Adipocyte (in vitro differentiated cells): ENCODE measurements at regions not wholly inside any gene's neighbourhood (a gene's known extent, or its start where the extent isn't known, plus 50 kb on each side); places are given as distances from the start of the nearest gene placed in this dataset.

Experiments
- DNase-seq: peaks from one replicate; pipeline ENCODE4 v3.0.0-alpha.2; 2015; ENCODE audit warnings: low read depth
- H3K27me3 ChIP-seq: replicated peaks from 2 replicates; pipeline ENCODE4 v1.7.0; 2013; ENCODE audit warnings: mild to moderate bottlenecking, low read length, moderate library complexity; ENCODE audit not compliant: control insufficient read depth, insufficient read depth
- H3K36me3 ChIP-seq: 2 replicates; pipeline ENCODE4 v1.7.0; 2013; ENCODE audit warnings: low read length, mild to moderate bottlenecking, moderate library complexity; ENCODE audit not compliant: control insufficient read depth, insufficient read depth, severe bottlenecking
- H3K4me1 ChIP-seq: 2 replicates; pipeline ENCODE4 v1.7.0; 2013; ENCODE audit warnings: mild to moderate bottlenecking, low read length, moderate library complexity; ENCODE audit not compliant: control insufficient read depth, insufficient read depth
- H3K4me3 ChIP-seq: 2 replicates; pipeline ENCODE4 v1.7.0; 2013; ENCODE audit warnings: mild to moderate bottlenecking, low read length, moderate library complexity
- H3K9ac ChIP-seq: 2 replicates; pipeline ENCODE4 v1.7.0; 2013; ENCODE audit warnings: mild to moderate bottlenecking, low read length, moderate library complexity
- H3K9me3 ChIP-seq: 2 replicates; pipeline ENCODE4 v1.7.0; 2013; ENCODE audit warnings: mild to moderate bottlenecking, low read length, moderate library complexity; ENCODE audit not compliant: control insufficient read depth

DNA sequence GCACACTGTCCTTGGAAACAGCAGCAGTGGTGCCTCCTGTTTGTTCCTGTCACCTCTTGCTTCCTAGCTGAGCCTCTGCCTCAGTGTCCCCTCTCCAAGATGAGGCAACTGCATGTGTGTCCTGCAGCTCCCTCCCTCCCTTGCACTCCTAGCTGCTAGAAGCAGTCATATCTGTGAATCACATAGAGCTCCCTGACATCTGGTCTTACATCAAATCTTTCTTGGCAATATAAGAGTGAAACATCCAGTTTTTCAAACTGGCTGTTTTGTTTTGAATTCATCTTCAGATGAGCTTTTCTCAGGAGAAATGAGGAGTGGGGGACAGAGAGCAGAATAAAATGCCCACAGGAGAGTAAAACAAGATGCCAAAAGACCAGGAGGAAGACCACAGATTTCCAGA is 103.7 kb downstream of the VCPKMT start:
- DNase-seq, result peak; percentile 43
- peaks cover 4% of the 10 kb centered on the region for H3K4me1 ChIP-seq
- no peaks in the 10 kb centered on the region for H3K36me3 ChIP-seq
- H3K9me3 ChIP-seq, result no peaks in the 10 kb centered on the region
- H3K9ac ChIP-seq, result no peak overlapping the region
- no peaks in the 10 kb centered on the region for H3K27me3 ChIP-seq
- H3K4me3 ChIP-seq, result no peak overlapping the region

DNA sequence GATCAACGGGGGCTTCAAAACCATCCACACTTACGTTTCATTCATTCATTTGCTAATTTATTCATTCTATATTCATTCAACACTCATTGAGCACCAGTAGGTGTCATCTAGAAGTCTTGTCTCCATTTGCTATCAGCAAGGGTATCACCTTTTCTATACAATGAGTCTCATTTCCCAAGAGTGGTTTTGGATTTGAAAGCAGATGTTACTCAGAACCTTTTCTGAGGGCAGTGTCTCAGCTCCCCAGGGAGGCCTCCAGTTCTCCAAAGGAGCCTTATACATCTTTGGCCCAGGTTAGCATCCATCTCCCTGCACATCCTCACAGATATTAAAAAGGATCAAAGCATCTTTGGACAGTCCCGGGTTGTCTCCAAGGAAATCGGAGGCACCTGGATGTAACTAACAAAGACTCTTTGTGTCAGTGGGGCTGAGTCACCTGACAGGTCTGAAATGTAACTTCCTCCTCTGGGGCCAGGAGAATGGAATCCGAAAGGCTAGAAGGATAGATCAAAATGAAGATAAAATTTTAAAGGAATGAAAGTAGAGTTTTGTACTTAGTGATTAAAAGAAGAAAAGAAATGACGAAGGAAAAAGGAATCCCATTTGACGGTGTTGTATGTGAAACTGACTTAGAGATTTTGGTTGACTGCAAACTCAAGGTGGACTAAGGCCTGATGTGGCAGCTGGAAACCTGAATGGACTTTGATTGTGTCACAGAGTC is 103.0 kb downstream of the VCPKMT start:
- H3K9ac ChIP-seq, result no peak overlapping the region
- no peaks in the 10 kb centered on the region for H3K9me3 ChIP-seq
- no peak overlapping the region for H3K4me3 ChIP-seq
- DNase-seq, result no peak
- no peaks in the 10 kb centered on the region for H3K36me3 ChIP-seq
- H3K4me1 ChIP-seq, result peaks cover 11% of the 10 kb centered on the region
- H3K27me3 ChIP-seq, result no peaks in the 10 kb centered on the region

DNA sequence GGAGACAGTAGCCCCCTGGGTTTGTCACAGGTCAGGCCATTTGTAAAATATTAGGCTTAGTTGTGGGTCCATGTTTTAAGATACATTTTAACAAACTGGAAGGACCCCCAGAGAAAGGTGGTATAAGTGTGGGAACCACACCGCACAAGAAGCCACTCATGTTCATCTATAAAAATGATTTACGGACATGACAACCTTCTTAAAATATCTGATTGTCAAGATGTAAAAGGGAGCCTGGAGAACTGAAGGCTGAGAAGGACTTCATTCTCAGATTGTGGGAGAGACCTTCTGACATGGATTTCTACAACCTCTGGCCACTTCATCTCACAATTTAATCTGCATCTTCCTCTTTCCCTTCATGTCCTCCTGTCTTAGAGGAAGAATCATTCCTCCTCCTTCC is 102.4 kb downstream of the VCPKMT start:
- DNase-seq, result no peak
- no peak overlapping the region for H3K9ac ChIP-seq
- no peaks in the 10 kb centered on the region for H3K9me3 ChIP-seq
- H3K4me1 ChIP-seq, result peaks cover 17% of the 10 kb centered on the region
- H3K27me3 ChIP-seq, result no peaks in the 10 kb centered on the region
- no peaks in the 10 kb centered on the region for H3K36me3 ChIP-seq
- no peak overlapping the region for H3K4me3 ChIP-seq

DNA sequence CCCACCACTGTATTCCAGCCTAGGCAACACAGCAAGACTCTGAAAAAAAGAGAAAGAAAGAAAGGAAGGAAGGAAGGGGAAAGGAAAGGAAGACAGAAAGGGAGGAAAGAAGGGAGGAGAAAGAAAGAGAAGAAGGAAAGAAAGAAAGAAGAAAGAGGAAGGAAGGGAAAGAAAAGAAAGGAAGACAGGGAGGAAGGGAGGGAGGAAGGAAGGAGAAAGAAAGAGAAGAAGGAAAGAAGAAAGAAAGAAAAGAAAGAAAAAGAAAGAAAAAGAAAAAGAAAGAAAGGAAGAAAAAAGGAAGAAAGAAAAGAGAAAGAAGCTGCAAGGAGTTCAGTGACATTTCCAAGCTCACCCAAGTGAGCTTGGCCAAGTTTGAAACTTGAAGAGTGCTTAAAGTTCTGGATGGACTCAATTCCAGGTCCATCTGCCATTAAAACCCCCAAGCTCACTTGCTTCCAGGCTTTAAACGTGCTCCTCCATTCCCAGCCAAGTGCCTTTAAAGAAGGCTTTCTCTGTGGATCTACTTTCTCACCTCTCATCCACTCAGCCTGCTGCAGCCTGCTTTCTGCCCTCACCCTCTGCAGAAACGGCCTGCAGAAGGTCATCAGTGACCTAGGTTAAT is 101.5 kb downstream of the VCPKMT start:
- Histone ChIP-seq H3K9ac (no peak overlapping the region), H3K36me3 (no peaks in the 10 kb centered on the region), H3K4me3 (no peak overlapping the region), H3K9me3 (peaks cover 3% of the 10 kb centered on the region), H3K4me1 (peaks cover 19% of the 10 kb centered on the region), H3K27me3 (no peaks in the 10 kb centered on the region)
- DNase-seq, result no peak

DNA sequence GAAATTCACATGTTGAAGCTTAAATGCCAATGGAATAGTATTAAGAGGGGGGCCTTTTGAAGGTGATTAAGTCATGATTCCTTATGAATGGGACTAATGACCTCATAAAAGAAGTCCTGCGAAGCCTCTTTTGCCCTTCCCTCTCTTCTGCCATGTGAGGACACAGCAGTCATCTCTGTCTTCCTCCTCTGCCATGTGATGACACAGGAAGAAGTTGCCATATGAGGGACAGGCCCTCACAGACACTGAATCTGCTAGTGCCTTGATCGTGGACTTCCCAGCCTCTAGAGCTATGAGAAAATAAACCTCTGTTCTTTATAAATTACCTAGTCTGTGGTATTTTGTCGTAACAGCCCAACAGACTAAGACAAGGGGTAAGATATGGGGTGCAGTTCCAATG is 100.7 kb downstream of the VCPKMT start:
- no peak for DNase-seq
- Histone ChIP-seq H3K9me3 (peaks cover 9% of the 10 kb centered on the region), H3K4me3 (no peak overlapping the region), H3K36me3 (no peaks in the 10 kb centered on the region), H3K4me1 (peaks cover 23% of the 10 kb centered on the region), H3K9ac (no peak overlapping the region), H3K27me3 (no peaks in the 10 kb centered on the region)

DNA sequence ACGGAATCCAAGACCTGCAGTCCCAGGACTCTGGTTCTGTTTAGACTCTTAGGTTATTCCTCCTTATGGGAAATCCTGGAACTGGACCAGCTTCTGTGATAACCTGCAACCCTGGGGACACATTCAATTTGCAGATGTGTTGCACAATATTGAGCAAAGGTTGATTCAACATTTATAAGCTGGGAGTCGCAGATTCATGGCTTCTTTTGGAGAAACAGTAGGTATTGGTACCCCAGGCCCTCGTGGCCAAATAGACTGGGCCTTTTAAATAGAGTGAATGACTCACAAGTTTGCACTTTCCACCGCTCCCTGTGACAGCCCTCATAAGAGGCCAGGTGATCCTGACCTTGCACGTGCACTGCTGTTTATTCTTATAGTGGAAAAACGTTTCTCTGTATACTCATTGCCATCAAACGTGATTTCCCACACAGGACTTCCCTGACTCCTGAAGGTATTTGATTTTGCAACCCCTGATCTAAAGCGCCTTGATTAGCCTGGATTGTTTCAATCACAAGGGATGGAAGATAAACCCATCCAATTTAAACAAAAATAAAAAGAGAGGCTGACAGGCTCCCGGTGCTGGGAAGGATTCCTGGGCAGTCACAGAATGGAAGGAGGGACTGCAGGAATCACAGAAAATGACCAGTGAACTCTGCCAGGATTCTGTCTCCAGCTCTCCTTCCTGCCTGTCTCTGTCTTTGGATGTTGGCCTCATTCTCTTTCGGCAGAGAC is 98.0 kb downstream of the VCPKMT start:
- Histone ChIP-seq H3K4me3 (no peak overlapping the region), H3K36me3 (no peaks in the 10 kb centered on the region), H3K9ac (peak overlapping the region; percentile 7), H3K9me3 (peaks cover 9% of the 10 kb centered on the region), H3K27me3 (no peaks in the 10 kb centered on the region), H3K4me1 (peaks cover 27% of the 10 kb centered on the region)
- peak; percentile 64 for DNase-seq

DNA sequence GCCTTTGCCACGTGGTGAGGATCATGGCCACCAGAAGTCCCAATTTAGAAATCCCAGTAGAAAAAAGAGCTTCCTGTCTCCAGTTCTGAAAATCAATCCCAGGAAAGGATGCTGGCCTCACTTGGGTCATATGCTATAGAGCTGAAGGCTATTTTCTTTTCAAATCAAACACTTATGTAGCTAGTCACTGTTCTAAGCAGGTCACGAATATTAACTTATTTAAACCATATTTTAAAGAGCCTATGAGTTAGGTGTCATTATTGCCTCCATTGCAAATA is 97.5 kb downstream of the VCPKMT start:
- peak overlapping the region; percentile 7 for H3K9ac ChIP-seq
- H3K4me3 ChIP-seq, result no peak overlapping the region
- DNase-seq, result no peak
- H3K4me1 ChIP-seq, result peaks cover 32% of the 10 kb centered on the region
- H3K27me3 ChIP-seq, result no peaks in the 10 kb centered on the region
- peaks cover 9% of the 10 kb centered on the region for H3K9me3 ChIP-seq
- no peaks in the 10 kb centered on the region for H3K36me3 ChIP-seq

DNA sequence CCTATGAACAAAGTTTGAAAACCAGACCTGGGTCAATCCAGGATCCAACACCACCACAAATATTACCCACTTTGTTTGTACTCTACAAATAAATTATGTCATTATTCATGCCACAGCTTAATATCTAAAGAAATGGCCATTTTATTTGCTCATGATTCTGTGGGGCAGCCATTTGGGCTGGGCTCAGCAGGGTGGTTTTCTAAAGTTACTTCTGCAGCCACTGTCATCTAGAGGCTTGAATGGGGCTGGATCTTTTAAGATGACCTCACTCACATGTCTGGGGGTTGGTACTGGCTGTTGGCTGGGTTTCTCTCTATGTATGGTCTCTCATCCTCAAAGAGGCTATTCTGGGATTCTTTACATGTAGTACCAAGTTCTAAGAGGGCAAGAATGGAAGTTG is 96.2 kb downstream of the VCPKMT start:
- H3K4me1 ChIP-seq, result peaks cover 42% of the 10 kb centered on the region
- no peak overlapping the region for H3K4me3 ChIP-seq
- no peaks in the 10 kb centered on the region for H3K36me3 ChIP-seq
- no peak overlapping the region for H3K9ac ChIP-seq
- H3K27me3 ChIP-seq, result no peaks in the 10 kb centered on the region
- H3K9me3 ChIP-seq, result peaks cover 9% of the 10 kb centered on the region
- DNase-seq, result no peak

DNA sequence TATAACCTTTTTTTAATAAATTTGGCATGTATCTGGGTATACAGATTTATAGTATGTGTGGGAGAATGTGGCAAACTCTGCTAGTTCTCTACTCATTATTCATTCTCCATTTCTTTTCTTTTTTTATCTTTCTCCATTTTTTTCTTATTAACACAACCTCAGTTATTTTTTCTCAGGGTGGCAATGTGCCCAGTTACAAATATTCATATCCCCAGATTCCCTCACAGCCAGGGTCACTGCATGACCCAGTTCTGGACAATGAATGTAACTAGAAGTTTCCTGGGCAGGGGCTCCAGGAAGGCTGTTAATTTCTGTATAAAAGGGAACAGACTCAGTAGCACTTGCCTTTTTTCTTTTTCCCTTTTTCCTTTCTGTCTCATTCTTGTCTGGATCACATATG is 95.6 kb downstream of the VCPKMT start:
- H3K4me1 ChIP-seq, result peaks cover 42% of the 10 kb centered on the region
- DNase-seq, result no peak
- H3K4me3 ChIP-seq, result no peak overlapping the region
- H3K9ac ChIP-seq, result no peak overlapping the region
- no peaks in the 10 kb centered on the region for H3K36me3 ChIP-seq
- no peaks in the 10 kb centered on the region for H3K27me3 ChIP-seq
- peaks cover 10% of the 10 kb centered on the region for H3K9me3 ChIP-seq

DNA sequence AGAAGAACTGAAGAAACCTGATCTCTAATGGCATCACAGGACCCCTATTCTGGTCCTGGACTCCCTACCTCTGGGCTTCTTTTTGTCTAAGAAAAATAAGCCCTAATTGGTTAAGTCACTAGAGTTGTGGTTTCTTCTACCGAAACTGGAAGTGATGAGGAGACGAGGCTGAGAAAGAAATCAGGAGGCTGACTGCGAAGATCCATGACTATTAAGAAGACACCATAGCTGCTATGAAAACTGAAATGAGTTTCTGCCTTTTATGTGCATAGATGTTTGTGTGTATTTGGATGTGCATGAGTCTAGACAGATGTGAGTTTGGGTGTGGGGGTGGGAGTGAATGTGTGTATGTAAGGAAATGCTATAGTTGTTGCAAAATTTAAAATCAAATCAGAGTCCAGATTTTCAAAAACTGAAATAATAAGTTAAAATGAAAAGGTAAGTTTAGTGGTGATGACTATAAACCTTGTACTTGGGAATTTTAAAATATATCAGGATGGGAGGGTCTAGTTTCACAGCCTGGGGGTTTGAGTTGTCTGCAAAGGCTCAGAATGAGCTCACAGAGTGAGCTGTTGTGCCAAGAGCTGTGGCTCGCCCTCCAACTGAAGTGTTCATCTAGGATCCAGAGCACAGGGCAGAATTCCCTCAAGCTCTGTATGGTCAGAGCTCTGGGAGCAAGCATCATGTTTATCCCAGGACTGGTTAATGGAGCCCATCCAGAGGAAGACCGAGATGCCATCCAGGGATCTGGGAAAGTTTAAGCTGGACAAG is 94.9 kb downstream of the VCPKMT start:
- Histone ChIP-seq H3K9ac (no peak overlapping the region), H3K27me3 (no peaks in the 10 kb centered on the region), H3K9me3 (peaks cover 11% of the 10 kb centered on the region), H3K4me3 (no peak overlapping the region), H3K4me1 (peaks cover 42% of the 10 kb centered on the region), H3K36me3 (no peaks in the 10 kb centered on the region)
- no peak for DNase-seq

DNA sequence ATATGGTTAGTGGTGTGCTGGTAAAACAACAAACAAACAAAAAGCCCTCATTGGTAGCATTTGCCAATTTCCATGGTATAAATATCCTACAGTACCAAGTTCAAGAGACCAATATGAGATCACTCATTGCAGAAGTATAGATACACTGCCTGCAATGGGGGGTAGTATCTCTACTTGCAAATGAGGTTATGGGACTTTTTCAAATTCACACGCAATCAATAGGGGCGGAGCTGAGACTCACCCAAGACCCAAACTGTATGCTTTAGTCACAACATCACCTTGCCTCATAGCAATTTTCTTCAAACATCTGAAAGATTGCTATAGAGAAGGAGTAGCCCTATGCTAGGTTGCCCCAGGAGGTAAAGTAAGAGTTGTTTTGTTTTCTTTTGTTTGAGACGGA is 93.7 kb downstream of the VCPKMT start:
- no peak for DNase-seq
- Histone ChIP-seq H3K27me3 (no peaks in the 10 kb centered on the region), H3K4me3 (no peak overlapping the region), H3K9me3 (peaks cover 11% of the 10 kb centered on the region), H3K9ac (no peak overlapping the region), H3K36me3 (no peaks in the 10 kb centered on the region), H3K4me1 (peaks cover 42% of the 10 kb centered on the region)
